IPS-11a (cell line): ENCODE measurements at regions not wholly inside any gene's neighbourhood (a gene's known extent, or its start where the extent isn't known, plus 50 kb on each side); places are given as distances from the start of the nearest gene placed in this dataset.

Experiments
- H3K4me3 ChIP-seq: one replicate; pipeline ENCODE4 v1.5.1; 2013; ENCODE audit warnings: low read depth, low read length, control low read depth

- no peak overlapping the region for H3K4me3 ChIP-seq
These were observed 435.8 kb upstream of the EEF2KMT start for GRCh38 chr16:5533321-5533888.

DNA sequence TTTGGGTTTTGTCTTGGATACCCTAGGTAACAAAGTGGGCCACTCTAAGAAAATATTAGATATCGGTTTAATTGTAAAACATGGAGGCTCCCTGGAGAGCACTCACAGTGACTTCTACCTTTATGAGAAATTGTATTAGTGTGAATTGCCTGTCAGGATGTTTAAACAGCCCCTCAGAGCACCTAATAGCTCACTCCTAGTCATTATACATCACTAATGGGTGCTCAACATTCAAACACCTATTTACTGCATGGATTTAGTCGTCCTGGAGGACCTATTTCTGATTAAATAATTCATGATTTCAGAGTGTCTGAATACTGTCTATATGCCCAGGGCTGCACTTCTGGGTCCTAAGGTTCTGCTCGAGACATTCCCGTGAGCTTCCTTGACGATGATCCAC, 430.2 kb upstream of the EEF2KMT start:
- no peak overlapping the region for H3K4me3 ChIP-seq

DNA sequence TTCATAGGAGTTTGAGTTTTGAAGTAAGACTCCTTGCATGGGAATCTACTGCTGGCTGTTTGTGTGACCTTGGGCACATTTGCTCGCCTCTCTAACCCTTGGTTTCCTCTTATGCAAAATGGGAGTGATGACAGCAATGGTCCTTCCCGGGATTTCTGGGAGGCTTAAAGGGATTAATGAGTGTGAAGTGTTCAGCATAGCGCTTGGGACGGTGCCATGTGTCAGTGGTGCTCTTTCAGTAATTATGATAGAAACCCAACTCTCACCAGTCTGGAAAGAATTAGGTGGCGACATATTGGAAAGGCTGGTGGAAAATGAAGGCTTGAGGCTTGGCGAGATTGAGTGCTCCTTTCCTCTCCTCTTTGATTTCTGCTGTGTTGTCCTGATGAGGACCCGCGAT, 429.2 kb upstream of the EEF2KMT start:
- no peak overlapping the region for H3K4me3 ChIP-seq

DNA sequence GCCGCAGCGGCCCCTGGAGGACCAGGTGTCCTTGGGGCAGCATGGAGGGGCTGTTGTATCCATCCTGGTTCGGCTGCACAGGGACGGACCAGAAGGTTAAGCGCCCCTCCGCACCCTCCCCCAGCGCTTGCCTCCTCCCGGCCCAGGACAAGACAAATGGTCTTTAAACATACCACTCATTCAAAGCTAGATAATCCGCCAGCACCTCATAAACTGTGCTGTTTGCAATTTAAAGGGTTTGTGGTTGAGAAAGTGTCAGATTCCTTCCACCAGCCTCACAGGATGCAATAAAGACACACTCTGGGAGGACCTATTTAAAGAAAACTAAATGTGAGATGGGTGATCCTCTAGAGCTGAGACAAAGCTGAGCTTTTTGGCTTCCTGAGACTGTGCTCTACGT, 426.2 kb upstream of the EEF2KMT start:
- no peak overlapping the region for H3K4me3 ChIP-seq

GRCh38 chr16:5516115-5516514, 418.5 kb upstream of the EEF2KMT start:
- no peak overlapping the region for H3K4me3 ChIP-seq

DNA sequence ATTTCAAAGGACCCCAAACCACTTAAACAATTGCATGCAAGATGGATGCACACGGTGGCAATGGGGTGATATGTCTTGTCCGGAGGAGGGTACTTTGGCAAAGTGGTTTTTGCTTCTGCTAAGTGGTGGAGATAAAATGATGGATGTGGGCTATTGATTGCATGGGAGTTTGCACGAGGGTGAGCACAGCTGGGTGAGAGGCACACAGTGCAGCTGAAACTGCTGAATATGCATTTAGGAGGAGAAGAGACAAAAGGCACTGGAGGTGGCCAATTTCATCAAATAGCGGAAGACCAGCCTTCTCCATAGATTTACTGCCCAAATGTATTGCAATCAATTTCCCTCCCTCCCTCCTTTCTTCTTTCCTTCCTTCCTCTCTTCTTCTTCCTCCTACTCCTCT, 414.4 kb upstream of the EEF2KMT start:
- no peak overlapping the region for H3K4me3 ChIP-seq

DNA sequence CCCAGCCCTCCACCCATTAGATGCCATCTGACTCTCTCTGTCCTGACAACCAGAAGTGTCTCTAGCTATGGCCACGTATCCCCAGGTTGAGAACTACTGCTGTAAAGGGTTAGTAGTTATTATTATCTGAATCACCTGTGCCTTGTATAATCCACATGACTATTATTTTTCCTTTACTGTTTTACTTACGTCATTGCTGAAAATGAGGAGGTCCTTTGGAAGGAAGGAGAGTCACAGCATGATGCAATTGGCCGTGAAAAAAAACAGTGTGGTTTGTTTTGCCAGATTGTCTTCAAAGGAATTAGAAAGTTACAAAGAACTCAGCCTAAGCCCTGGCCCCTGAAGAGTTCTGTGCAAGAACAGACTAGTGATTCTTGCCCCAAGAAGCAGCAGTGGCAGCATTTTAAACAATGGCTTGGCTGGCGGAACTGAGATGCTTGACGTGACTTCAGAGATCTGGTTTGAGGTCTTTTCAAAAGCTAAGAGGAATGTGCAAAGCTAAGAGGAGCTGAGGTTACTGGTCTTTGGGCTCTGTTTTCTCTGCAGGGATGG, 413.3 kb upstream of the EEF2KMT start:
- no peak overlapping the region for H3K4me3 ChIP-seq

DNA sequence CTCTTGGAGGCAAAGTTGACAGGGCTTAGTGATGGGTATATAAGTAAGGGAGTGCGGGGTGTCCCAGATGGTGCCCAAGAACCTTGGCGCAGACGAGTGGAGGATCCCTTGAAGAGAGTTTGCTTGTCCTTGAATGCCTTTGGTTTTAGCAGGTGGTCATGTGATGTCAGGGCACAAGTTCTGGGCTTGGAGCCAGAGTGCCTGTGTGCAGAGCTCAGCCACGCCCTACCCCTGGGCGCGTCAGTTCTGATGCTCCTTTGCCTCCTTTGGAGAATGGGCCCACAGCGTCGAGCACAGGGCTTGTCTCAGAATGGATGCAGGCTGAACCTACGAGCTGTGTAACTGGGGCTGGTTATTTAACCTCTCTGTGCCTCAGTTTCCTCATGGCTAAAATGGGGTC, 412.2 kb upstream of the EEF2KMT start:
- no peak overlapping the region for H3K4me3 ChIP-seq

- no peak overlapping the region for H3K4me3 ChIP-seq
These were observed 411.7 kb upstream of the EEF2KMT start for GRCh38 chr16:5509336-5509735.

- H3K4me3 ChIP-seq, result no peak overlapping the region
These were observed 410.8 kb upstream of the EEF2KMT start for GRCh38 chr16:5508371-5508770.

- no peak overlapping the region for H3K4me3 ChIP-seq
These were observed 408.4 kb upstream of the EEF2KMT start for GRCh38 chr16:5506021-5506420.

DNA sequence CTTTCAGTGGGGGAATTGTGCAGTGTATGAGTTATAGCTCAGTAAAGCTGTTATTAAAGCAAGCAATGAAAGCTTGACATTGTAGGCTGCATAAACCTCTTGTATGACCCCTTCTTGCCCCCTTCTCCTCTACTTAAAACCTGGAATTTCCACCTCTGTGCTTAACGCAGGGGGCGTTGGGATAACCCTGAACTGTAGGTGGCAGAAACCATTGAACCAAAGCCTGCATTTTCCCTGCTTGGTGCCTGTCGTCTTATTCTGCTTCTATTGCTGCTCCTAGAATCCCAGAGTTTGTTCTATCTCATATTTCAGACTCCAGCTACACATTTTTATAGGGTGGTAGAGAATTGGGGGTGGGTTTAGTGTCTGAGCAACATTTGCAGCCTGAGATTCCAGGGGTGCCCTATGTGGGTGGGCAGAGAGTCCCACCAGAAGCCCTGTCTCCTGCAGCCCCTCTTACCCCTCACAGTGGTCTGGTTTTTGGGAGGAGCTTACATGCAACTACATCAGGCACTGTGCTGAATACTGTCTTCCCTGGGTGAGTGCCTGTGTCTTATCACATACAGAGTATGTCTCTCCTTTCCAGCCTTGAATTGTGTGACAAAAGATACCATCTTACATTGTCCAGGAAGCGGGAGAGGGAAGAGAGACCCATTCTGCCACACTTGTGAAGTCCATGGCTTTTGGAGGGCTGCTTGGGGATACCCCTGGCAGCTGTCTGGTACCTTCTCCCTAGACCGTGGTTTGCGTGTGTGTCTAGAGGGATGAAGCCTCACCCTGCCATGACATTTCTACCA, 407.7 kb upstream of the EEF2KMT start:
- no peak overlapping the region for H3K4me3 ChIP-seq

DNA sequence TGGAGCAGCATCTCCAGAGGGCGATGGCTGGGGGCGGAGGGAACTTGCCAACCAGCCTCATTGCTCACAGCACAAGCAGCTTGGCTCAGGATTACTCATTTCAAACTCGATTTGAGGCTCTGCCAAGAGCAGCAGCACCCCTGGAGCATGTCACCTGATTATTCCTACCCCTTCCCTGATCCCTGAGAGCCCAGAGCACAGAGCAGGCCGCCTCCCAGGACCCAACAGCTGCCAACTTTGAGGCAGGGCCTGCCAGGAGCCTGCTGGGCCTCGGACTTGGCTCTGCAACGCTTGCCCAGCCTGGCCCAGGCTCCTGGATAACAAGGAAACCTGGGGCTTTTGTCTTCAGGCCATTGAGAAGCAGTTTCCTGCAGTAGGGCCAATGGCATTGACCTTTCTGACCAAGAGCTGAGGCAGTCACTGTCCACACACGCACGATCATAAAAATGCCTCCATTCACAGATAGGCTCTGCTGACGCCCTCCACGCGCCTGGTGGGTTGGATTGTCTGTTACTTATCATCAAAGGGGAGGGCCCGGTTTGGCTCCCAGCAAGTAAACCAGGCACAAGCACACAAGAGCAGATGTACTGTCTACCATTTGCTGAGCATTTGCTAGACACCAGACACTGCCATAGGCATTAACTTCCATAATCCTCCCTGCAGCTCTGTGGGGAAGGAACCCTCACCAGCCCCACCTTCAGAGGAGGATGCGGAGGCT, 406.6 kb upstream of the EEF2KMT start:
- no peak overlapping the region for H3K4me3 ChIP-seq

DNA sequence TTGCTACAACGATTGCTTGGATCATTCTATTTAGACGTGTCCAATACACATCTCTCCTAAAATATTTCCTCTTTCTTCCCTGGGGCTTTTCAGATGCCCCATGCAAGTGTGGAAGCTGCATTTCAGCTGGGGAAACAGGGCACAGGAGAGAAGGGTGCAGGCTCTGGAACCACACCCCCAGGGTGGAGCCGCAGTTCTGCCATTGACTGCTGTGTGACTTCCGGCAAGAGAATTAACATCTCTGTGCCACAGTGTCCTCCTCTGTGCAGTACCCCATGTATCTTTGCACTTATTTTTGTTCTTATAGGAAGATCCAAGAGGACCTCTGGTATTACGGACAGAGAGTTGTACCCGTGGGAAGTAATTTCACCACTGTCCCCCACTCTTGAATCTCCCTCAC, 405.3 kb upstream of the EEF2KMT start:
- no peak overlapping the region for H3K4me3 ChIP-seq

DNA sequence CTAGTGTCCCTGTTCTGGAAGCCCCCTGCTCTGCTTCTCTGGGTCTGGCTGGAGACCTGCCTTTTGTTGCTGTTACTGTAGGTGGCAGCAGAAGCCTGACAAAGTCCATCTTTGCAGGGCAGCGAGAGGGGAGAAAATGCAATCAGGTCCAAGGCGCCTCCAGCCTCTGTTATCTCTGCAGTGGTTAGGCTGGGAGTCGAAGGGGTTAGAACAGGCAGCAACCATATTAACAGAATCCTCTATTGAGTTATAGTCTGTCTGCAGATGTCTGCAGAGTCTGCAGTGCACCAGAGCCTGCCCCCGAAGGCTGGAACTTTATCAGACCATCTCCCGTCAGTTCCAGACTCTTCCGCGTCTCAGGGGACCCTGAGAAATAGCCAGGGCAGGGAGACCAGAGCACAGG, 404.9 kb upstream of the EEF2KMT start:
- H3K4me3 ChIP-seq, result no peak overlapping the region

- H3K4me3 ChIP-seq, result no peak overlapping the region
These were observed 402.9 kb upstream of the EEF2KMT start for GRCh38 chr16:5500526-5500925.

DNA sequence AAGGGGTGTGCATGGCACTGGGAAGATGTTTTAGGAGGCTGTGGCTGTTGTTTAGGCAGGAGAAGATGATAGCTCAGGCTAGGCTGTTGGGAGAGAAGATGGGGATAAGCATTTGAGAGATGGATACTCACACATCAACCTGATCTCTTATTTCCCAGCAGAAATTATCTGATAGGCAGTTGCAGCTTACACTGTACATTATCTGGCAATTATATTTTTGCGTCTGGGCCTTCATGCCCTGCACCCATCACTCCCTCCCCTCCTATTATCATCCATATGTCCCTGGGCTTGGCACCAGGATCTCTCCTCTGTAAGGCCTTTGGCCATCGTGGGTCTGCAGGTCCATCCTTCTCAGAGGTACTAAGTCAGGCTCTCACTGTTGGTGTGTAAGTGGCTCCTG, 401.0 kb upstream of the EEF2KMT start:
- H3K4me3 ChIP-seq, result no peak overlapping the region

DNA sequence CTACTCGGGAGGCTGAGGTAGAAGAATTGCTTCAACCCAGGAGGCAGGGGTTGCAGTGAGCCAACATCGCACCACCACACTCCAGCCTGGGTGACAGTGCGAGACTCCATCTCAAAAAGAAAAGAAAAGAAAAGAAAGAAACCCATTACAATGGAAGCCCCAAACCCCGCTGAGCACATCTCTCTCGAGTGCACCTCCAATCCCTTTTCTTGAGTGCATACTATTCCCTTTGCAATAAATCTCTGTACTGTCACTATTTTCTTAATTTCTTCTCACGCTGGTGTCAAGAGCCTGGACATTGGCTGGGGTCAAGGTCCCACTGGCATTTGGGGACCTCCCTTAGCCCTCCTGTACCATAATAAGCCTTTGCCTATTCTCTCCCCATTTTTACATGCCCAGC, 398.4 kb upstream of the EEF2KMT start:
- H3K4me3 ChIP-seq, result no peak overlapping the region

- no peak overlapping the region for H3K4me3 ChIP-seq
These were observed 392.9 kb upstream of the EEF2KMT start for GRCh38 chr16:5490499-5490898.

- H3K4me3 ChIP-seq, result no peak overlapping the region
These were observed 391.0 kb upstream of the EEF2KMT start for GRCh38 chr16:5488581-5488980.

DNA sequence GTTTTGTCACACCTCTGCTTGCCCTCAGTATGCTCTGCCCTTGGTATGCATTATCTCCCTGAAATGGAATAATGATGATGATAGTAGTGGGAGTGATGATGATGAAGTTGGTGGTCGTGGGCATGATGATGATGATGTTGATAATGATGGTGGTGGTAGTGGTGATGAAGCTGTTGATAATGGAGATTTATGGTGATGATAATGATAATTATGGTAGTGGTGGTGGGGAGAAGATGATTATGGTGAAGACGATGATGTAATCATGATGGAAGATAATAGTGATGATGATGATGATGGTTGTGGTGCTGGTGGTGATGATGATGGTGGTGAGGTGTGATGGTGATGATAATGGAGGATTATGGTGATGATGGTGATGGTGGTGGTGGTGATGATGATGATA, 390.1 kb upstream of the EEF2KMT start:
- H3K4me3 ChIP-seq, result no peak overlapping the region

- no peak overlapping the region for H3K4me3 ChIP-seq
These were observed 384.7 kb upstream of the EEF2KMT start for GRCh38 chr16:5482256-5482655.
